Suprapubic skin (tissue), 4 donors: ENCODE measurements at regions not wholly inside any gene's neighbourhood (a gene's known extent, or its start where the extent isn't known, plus 50 kb on each side); places are given as distances from the start of the nearest gene placed in this dataset.

Experiments used
- DNase-seq, 2 donors: peaks; one replicate each; pipeline ENCODE4 v3.0.0-alpha.2; 2019; ENCODE audit warnings: low spot score in 2 of 2
- H3K27ac ChIP-seq: fragments of 200-600 bp; sonication (generic); one replicate; pipeline ENCODE4 v1.5.1; 2019
- H3K27me3 ChIP-seq: fragments of 200-600 bp; sonication (generic); one replicate; pipeline ENCODE4 v1.5.1; 2019
- H3K36me3 ChIP-seq: fragments of 200-600 bp; sonication (generic); one replicate; pipeline ENCODE4 v1.5.1; 2019
- H3K4me1 ChIP-seq: fragments of 200-600 bp; sonication (generic); one replicate; pipeline ENCODE4 v1.5.1; 2019
- H3K4me3 ChIP-seq: fragments of 200-600 bp; sonication (generic); one replicate; pipeline ENCODE4 v1.5.1; 2019; ENCODE audit warnings: mild to moderate bottlenecking
- H3K9me3 ChIP-seq: fragments of 200-600 bp; sonication (generic); one replicate; pipeline ENCODE4 v1.5.1; 2019
- EP300 ChIP-seq: sonication (generic); formaldehyde crosslinking; IDR thresholded peaks from one replicate; pipeline ENCODE4 v1.6.1; 2017; ENCODE audit warnings: antibody characterized with exemption
- POLR2A ChIP-seq, 2 donors: fragments of 450-650 bp; IDR thresholded peaks; one replicate each; pipeline ENCODE4 v1.6.1; 2017; ENCODE audit warnings: antibody characterized with exemption in 2 of 2, mild to moderate bottlenecking in 2 of 2, moderate library complexity in 2 of 2
- POLR2AphosphoS5 ChIP-seq, 3 donors: sonication (generic); formaldehyde crosslinking; IDR thresholded peaks; one replicate each; pipeline ENCODE4 v1.6.1; 2017; ENCODE audit warnings: antibody characterized with exemption in 3 of 3
- WGBS: methylation state at CpG from one replicate; pipeline ENCODE4 v1.1.5; 2018; 5-methylcytosine and 5-hydroxymethylcytosine counted together
- TF ChIP-seq, protein P1 (sequence below), 2 donors: fragments of 200-600 bp in 1 of 2; fragments of 450-650 bp in 1 of 2; sonication (generic) in 1 of 2; IDR thresholded peaks; one replicate each; pipeline ENCODE4 v1.5.1; 2016 to 2019; ENCODE audit warnings: antibody characterized with exemption in 2 of 2, mild to moderate bottlenecking in 1 of 2, moderate library complexity in 1 of 2

DNA sequence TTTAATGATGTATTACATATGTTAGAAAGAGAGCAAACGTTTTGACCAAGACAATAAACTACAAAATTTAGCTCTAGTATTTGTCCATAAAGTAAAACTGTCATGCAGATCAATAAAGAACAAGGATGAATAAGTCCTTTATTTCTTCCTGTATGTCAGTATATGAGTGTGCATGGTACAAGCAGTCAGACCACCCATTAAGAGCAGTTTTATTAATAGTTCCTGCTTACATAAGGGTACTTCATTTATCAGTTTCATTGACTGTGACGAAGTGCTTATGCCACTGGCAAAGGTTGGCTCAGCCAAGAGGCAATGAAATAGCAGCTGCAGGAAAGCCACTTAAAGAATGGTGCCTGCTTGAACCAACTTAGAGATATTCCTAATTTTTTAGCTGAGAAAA, 913.0 kb upstream of the CNTN5 start:
- DNase-seq: no peak
- Histone ChIP-seq H3K36me3 (no peaks in the 10 kb centered on the region), H3K27me3 (no peaks in the 10 kb centered on the region), H3K9me3 (no peaks in the 10 kb centered on the region), H3K27ac (no peak overlapping the region), H3K4me1 (no peaks in the 10 kb centered on the region), H3K4me3 (no peak overlapping the region)
- 28% methylated on average over 2 of the region's 2 CpGs for WGBS
- no peak for TF ChIP-seq EP300
- no peak for TF ChIP-seq POLR2AphosphoS5 (IDR thresholded peaks at IDR 0.05)
- TF ChIP-seq, protein P1, sequence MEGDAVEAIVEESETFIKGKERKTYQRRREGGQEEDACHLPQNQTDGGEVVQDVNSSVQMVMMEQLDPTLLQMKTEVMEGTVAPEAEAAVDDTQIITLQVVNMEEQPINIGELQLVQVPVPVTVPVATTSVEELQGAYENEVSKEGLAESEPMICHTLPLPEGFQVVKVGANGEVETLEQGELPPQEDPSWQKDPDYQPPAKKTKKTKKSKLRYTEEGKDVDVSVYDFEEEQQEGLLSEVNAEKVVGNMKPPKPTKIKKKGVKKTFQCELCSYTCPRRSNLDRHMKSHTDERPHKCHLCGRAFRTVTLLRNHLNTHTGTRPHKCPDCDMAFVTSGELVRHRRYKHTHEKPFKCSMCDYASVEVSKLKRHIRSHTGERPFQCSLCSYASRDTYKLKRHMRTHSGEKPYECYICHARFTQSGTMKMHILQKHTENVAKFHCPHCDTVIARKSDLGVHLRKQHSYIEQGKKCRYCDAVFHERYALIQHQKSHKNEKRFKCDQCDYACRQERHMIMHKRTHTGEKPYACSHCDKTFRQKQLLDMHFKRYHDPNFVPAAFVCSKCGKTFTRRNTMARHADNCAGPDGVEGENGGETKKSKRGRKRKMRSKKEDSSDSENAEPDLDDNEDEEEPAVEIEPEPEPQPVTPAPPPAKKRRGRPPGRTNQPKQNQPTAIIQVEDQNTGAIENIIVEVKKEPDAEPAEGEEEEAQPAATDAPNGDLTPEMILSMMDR (IDR thresholded peaks at IDR 0.05): no peak
- no peak for TF ChIP-seq POLR2A (IDR thresholded peaks at IDR 0.05)

DNA sequence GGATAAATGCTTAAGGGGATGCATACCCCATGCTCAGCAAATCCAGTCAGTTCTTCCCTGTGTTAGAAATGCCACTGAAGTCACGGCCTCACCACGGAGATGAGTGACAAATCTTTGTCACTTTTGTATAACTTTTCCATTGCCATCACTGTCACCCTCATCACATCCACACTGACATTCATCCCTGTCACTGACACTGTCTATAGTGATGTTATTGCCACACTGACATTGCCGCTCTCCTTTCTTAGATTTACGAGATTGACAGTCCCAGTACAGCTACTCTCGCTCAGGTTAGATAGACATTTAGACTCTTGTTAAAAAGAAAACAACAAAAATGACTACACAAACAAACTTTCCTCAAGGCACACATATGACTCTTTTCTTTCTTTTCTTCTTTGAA, 910.7 kb upstream of the CNTN5 start:
- Histone ChIP-seq H3K9me3 (no peaks in the 10 kb centered on the region), H3K27ac (no peak overlapping the region), H3K27me3 (no peaks in the 10 kb centered on the region), H3K36me3 (no peaks in the 10 kb centered on the region), H3K4me3 (no peak overlapping the region), H3K4me1 (no peaks in the 10 kb centered on the region)
- no peak for TF ChIP-seq EP300
- no peak for TF ChIP-seq POLR2A (IDR thresholded peaks at IDR 0.05)
- TF ChIP-seq, protein P1 (IDR thresholded peaks at IDR 0.05): no peak
- no peak for TF ChIP-seq POLR2AphosphoS5 (IDR thresholded peaks at IDR 0.05)
- no peak for DNase-seq
- 80% methylated on average over 5 of the region's 5 CpGs for WGBS

DNA sequence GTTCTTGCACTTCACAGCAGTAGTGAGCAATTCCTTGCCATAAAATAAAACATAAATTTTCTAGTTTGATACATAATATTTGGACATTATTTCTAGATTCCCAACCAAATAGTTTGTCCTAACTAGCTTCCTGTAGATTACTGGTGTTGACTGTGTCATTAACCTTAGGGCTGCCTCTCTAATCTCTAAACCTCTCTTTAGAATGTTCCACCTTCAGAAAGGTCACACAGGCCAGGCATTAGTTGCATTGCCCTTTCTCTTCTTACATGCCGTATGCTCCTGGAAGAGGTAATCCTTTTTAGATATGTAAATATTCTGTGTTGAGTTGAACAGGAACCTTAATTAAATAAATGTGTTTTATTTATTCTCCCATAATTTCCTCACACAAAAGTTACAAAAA, 904.9 kb upstream of the CNTN5 start:
- H3K4me3 ChIP-seq: no peak overlapping the region
- WGBS: 78% methylated on average over 1 of the region's 1 CpG
- TF ChIP-seq EP300 (no peak), POLR2AphosphoS5 (IDR thresholded peaks at IDR 0.05) (no peak), POLR2A (IDR thresholded peaks at IDR 0.05) (no peak)
- TF ChIP-seq, protein P1 (IDR thresholded peaks at IDR 0.05): no peak
- no peaks in the 10 kb centered on the region for H3K4me1 ChIP-seq
- H3K27me3 ChIP-seq: no peaks in the 10 kb centered on the region
- H3K36me3 ChIP-seq: no peaks in the 10 kb centered on the region
- no peak overlapping the region for H3K27ac ChIP-seq
- DNase-seq: no peak
- H3K9me3 ChIP-seq: no peaks in the 10 kb centered on the region

DNA sequence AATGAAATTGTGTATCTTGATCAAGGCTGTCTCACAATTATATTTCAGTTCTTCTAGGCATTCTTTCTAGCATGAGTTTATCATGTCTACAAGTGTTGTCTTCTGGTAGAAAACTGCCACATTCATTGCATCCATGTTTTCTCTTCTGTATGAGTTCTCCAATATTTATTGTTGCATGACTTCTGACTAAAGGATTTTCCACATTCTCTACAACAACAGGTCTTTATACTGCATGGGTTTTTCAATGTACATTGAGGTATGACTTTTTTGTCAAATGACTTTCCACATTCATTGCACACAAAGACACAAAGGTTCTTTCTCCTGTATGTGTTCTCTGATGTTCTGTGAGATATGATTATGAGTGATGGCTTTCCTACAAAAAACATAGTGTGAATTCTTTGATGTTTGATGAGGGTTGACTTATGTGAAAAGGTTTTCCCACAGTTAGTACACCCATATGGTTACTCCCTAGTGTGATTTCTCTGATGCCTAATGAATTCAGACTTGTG, 890.6 kb upstream of the CNTN5 start:
- peaks cover 5% of the 10 kb centered on the region for H3K9me3 ChIP-seq
- H3K27me3 ChIP-seq: no peaks in the 10 kb centered on the region
- no peak for TF ChIP-seq POLR2AphosphoS5 (IDR thresholded peaks at IDR 0.05)
- no peak for TF ChIP-seq EP300
- TF ChIP-seq, protein P1 (IDR thresholded peaks at IDR 0.05): no peak
- no peak for TF ChIP-seq POLR2A (IDR thresholded peaks at IDR 0.05)
- H3K4me3 ChIP-seq: no peak overlapping the region
- no peak overlapping the region for H3K27ac ChIP-seq
- H3K4me1 ChIP-seq: no peaks in the 10 kb centered on the region
- DNase-seq: no peak
- no peaks in the 10 kb centered on the region for H3K36me3 ChIP-seq

GRCh38 chr11:98136357-98136756, 884.4 kb upstream of the CNTN5 start:
- no peaks in the 10 kb centered on the region for H3K9me3 ChIP-seq
- no peaks in the 10 kb centered on the region for H3K36me3 ChIP-seq
- no peak overlapping the region for H3K4me3 ChIP-seq
- no peaks in the 10 kb centered on the region for H3K27me3 ChIP-seq
- TF ChIP-seq, protein P1 (IDR thresholded peaks at IDR 0.05): no peak
- TF ChIP-seq EP300: no peak
- TF ChIP-seq POLR2A (IDR thresholded peaks at IDR 0.05): no peak
- no peak for TF ChIP-seq POLR2AphosphoS5 (IDR thresholded peaks at IDR 0.05)
- H3K4me1 ChIP-seq: no peaks in the 10 kb centered on the region
- 53% methylated on average over 1 of the region's 1 CpG for WGBS
- no peak overlapping the region for H3K27ac ChIP-seq
- no peak for DNase-seq
